GM12891 (cell line): ENCODE measurements at regions not wholly inside any gene's neighbourhood (a gene's known extent, or its start where the extent isn't known, plus 50 kb on each side); places are given as distances from the start of the nearest gene placed in this dataset.

Source experiments
- DNase-seq: peaks from one replicate; pipeline ENCODE4 v3.0.0; 2011; ENCODE audit warnings: low spot score; ENCODE audit not compliant: insufficient read length
- FAIRE-seq: peaks from 2 replicates; lab custom pipeline; 2011; peaks lifted over from hg19 to GRCh38; lab: Jason Lieb, UNC
- PAX5 ChIP-seq: IDR thresholded peaks from 2 replicates; pipeline ENCODE4 v1.6.1; 2011; ENCODE audit warnings: low read length, moderate library complexity, mild to moderate bottlenecking; ENCODE audit not compliant: insufficient read depth, severe bottlenecking
- POLR2A ChIP-seq: IDR thresholded peaks from 2 replicates; pipeline ENCODE4 v1.6.1; 2011; ENCODE audit warnings: low read depth, low read length, control low read depth
- POLR2AphosphoS5 ChIP-seq: IDR thresholded peaks from 2 replicates; pipeline ENCODE4 v1.6.1; 2011; ENCODE audit warnings: low read depth, low read length, control low read depth
- POU2F2 ChIP-seq: IDR thresholded peaks from 2 replicates; pipeline ENCODE4 v1.6.1; 2011; ENCODE audit warnings: low read depth, mild to moderate bottlenecking, control low read depth, low read length, moderate library complexity
- SPI1 ChIP-seq: IDR thresholded peaks from 2 replicates; pipeline ENCODE4 v1.6.1; 2011; ENCODE audit warnings: low read depth, low read length, control low read depth
- TAF1 ChIP-seq: IDR thresholded peaks from 2 replicates; pipeline ENCODE4 v1.6.1; 2011; ENCODE audit warnings: low read depth, low read length, control low read depth

DNA sequence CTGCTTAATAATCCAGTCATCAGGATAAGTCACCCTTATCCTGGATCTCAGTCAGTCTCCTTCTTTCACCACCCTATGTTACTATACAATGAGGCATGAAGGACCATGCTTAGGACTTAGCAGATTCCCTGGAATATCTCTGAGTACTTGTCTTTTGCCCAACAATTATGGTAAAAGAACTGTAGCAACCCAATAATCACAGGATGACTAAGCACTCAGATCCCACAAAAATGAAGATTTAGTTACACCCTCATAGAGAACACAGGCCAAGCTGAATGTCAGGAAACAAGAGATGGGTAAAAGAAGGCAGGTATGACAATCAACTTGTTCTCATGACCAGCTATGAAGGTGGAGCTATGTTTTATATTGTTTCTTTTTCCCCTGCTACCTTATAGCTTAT lies 91.4 kb downstream of the EDN1 start:
- no peak for TF ChIP-seq TAF1
- TF ChIP-seq POLR2AphosphoS5, result no peak
- no peak for TF ChIP-seq POU2F2
- no peak for TF ChIP-seq SPI1
- DNase-seq (no peak), FAIRE-seq (no peak)

- no peak for DNase-seq
- no peak for FAIRE-seq
- TF ChIP-seq PAX5, result no peak
- TF ChIP-seq SPI1, result no peak
- no peak for TF ChIP-seq POLR2A
- TF ChIP-seq POU2F2, result no peak
- no peak; the same call in 1 of the 2 replicates for TF ChIP-seq POLR2AphosphoS5
- no peak for TF ChIP-seq TAF1
Observed at GRCh38 chr6:12383448-12383847, 93.3 kb downstream of the EDN1 start.

GRCh38 chr6:12384357-12384912 lies 94.3 kb downstream of the EDN1 start:
- TF ChIP-seq POU2F2, result no peak
- TF ChIP-seq SPI1, result no peak
- no peak for TF ChIP-seq POLR2A
- no peak for TF ChIP-seq TAF1
- TF ChIP-seq PAX5, result no peak
- no peak for TF ChIP-seq POLR2AphosphoS5
- DNase-seq (no peak), FAIRE-seq (no peak)

DNA sequence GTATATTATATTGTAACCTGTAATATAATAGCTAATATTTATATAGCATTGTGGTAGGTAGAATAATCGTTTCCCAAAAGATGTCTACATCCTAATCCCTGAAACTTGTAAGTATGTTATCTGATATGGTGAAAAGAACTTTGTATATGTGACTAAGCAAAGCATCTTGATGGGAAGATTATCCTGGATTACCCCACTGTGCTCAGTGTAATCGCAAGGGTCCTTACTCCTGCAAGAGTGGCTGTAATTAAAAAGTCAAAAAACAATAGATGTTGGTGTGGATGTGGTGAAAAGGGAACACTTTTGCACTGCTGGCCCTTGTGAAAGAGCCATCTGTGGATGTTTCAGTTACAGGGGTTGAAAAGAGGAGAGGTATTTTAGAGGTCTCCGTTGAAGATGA lies 95.2 kb downstream of the EDN1 start:
- TF ChIP-seq SPI1, result no peak
- TF ChIP-seq TAF1, result no peak
- TF ChIP-seq PAX5, result no peak
- no peak for TF ChIP-seq POLR2AphosphoS5
- TF ChIP-seq POU2F2, result no peak
- TF ChIP-seq POLR2A, result no peak
- FAIRE-seq (no peak), DNase-seq (no peak)

- DNase-seq, result no peak
- no peak for FAIRE-seq
- TF ChIP-seq SPI1 (no peak), POLR2AphosphoS5 (no peak), POLR2A (no peak), POU2F2 (no peak), PAX5 (no peak), TAF1 (no peak)
Observed at GRCh38 chr6:12386816-12387215, 96.7 kb downstream of the EDN1 start.

- TF ChIP-seq POLR2AphosphoS5, result no peak
- TF ChIP-seq PAX5, result no peak
- TF ChIP-seq TAF1, result no peak
- TF ChIP-seq POLR2A, result no peak
- TF ChIP-seq POU2F2, result no peak
- no peak for TF ChIP-seq SPI1
- FAIRE-seq, result no peak
- no peak for DNase-seq
Observed at GRCh38 chr6:12391472-12391871, 101.3 kb downstream of the EDN1 start.

- TF ChIP-seq POU2F2 (no peak), TAF1 (no peak), PAX5 (no peak), POLR2A (no peak), POLR2AphosphoS5 (no peak), SPI1 (no peak)
- FAIRE-seq (no peak), DNase-seq (no peak)
Observed at GRCh38 chr6:12392490-12392889, 102.3 kb downstream of the EDN1 start.

DNA sequence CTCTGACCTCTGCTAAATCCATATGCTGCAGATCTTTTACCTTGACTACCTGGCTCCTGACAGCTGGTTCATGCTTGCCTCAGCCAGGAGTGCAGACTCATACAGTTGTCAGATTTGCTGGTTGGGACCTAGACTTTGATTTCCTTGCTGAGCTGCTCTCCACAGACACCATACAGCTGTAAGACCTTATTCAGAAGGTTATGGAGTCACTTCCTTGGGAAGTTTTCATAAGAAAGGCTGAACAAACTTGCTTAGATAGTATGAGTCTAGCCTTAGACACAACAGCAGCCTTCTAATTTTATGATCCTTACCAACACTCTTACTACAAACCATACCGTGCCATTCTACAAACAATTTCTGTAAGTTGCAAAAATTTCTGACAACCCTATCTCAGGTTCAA lies 102.9 kb downstream of the EDN1 start:
- DNase-seq (no peak), FAIRE-seq (no peak)
- TF ChIP-seq PAX5, result no peak
- TF ChIP-seq POLR2AphosphoS5, result no peak
- TF ChIP-seq POLR2A, result no peak

DNA sequence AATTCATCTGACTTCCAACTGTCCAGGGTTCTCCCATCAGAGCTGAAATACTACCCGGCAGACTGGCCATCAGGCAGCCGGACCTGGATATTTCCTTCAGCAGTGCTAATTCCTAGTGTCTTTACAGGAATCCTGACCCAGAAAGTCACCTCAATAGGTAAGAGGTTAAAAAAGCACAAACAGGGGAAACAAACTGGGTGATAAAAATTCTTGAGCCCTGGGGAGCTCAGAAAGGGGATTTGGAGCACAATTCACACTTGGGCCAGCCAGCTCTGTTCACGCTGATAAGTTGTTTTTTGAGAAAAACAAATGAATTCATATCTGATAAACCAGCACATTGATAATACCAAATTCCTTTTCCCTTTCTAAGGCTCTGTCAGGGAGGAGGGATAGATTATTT lies 104.0 kb downstream of the EDN1 start:
- DNase-seq, result no peak
- FAIRE-seq, result no peak
- TF ChIP-seq TAF1 (no peak), SPI1 (no peak), POLR2AphosphoS5 (no peak), POLR2A (no peak), PAX5 (no peak), POU2F2 (no peak)

- no peak for DNase-seq
- FAIRE-seq, result no peak
- TF ChIP-seq PAX5 (no peak), TAF1 (no peak), POU2F2 (no peak), SPI1 (no peak), POLR2AphosphoS5 (no peak), POLR2A (no peak)
Observed at GRCh38 chr6:12395898-12396297, 105.7 kb downstream of the EDN1 start.
